ENCODE measurements at regions not wholly inside any gene's neighbourhood (a gene's known extent, or its start where the extent isn't known, plus 50 kb on each side); places are given as distances from the start of the nearest gene placed in this dataset.
A peak's percentile ranks its signal among the peaks of the same experiment; 100 is the strongest.

DNA sequence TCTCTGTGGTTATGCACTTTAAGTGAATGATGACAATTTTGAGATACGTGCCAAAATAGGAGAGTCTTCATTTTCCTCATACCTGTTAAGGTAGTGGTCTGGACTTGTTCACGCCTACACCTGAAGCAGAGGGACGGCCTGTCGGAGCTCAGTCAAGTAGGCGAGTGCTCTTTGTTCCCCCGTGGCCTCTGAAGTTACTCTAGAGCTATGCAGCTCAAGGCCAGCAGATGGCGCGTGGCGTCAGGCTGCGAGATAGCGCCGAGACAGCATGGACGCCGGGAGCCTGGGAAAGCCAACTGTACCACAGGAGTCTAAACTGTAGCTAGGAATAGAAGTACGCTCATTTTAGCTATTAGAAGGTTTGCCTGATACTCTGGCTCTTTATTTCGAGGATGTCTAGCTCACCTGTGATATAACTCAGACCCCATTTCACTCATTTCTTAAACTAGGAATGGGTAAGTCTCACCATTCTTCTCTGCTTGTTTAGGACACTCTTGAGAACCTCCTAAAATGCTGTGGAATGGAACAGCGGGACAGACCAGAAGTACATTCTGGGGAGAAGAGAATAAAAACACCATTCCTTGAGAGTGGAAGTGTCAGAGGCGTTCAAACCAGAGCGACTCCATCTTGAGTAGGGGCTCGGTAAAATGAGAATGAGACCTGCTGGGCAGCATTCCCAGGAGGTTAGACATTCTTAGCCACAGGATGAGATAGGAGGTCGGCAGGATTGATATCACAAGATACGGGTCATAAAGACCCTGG lies 267.4 kb upstream of the HMGA2 start:
- H3K9me1 ChIP-seq (ENCODE audit: control insufficient read depth, insufficient read depth, low read length), result no peaks in the 10 kb centered on the region
- no peaks in the 10 kb centered on the region for H3K27me3 ChIP-seq (ENCODE audit: control insufficient read depth in 2 of 2, insufficient read depth in 2 of 2, low read length in 2 of 2)
- in situ Hi-C loops (cut with MboI) (no loop called here), intact Hi-C loops (cut with micrococcal nuclease) (loop anchor here (2.0 to 5.0 kb wide), 4 partner anchors 45 to 530 kb away; no protein-coding TSS in a partner anchor)
- WGBS (ENCODE audit: insufficient coverage, low coverage, missing lambda C conversion rate), result 5% methylated on average over 22 of the region's 22 CpGs
- H2AFZ ChIP-seq (ENCODE audit: low read depth, low read length), result peak overlapping the region; percentile 85
- peak; percentile 89 for FAIRE-seq
- peaks cover 0 to 7% of the 10 kb centered on the region in 2 experiments; a peak in 2 of 5 replicates for H3K4me1 ChIP-seq (replicated peaks in 1 of 2; ENCODE audit: control insufficient read depth in 2 of 2, insufficient read depth in 2 of 2, low read length in 2 of 2)
- peak; percentile 69 to 83 (median 76) for DNase-seq (ENCODE audit: extremely low read depth in 1 of 4, low spot score in 3 of 4)
- ChIA-PET POLR2A (no interaction called here), CTCF (ENCODE audit: low intra/inter-chr PET ratio) (interaction anchor here (1.2 to 1.4 kb wide), 2 partner anchors 531 to 551 kb away, joined by 4 to 6 read pairs; no protein-coding TSS in a partner anchor)
- peak; percentile 100 for ATAC-seq
- no TSS peak for BruUV-seq (replicated peaks)
- H3K9me3 ChIP-seq (replicated peaks; ENCODE audit: control insufficient read depth, insufficient read depth, low read depth, low read length), result no peaks in the 10 kb centered on the region
- no peak overlapping the region for H3K27ac ChIP-seq (ENCODE audit: extremely low read depth, low read depth, low read length)
- H3K36me3 ChIP-seq (ENCODE audit: control insufficient read depth, insufficient read depth, low read length), result no peaks in the 10 kb centered on the region
- H3K79me2 ChIP-seq (ENCODE audit: control insufficient read depth, insufficient read depth, low read length), result no peaks in the 10 kb centered on the region
- no peaks in the 10 kb centered on the region for H4K20me1 ChIP-seq (replicated peaks; ENCODE audit: control insufficient read depth, insufficient read depth, low read length)
- no peak overlapping the region for H3K4me3 ChIP-seq
- H3K4me2 ChIP-seq (ENCODE audit: insufficient read depth, low read length), result peak overlapping the region; percentile 34
- no peak overlapping the region for H3K9ac ChIP-seq (ENCODE audit: insufficient read depth in 1 of 2, low read depth in 2 of 2, low read length in 2 of 2)
- TF ChIP-seq, protein P1, sequence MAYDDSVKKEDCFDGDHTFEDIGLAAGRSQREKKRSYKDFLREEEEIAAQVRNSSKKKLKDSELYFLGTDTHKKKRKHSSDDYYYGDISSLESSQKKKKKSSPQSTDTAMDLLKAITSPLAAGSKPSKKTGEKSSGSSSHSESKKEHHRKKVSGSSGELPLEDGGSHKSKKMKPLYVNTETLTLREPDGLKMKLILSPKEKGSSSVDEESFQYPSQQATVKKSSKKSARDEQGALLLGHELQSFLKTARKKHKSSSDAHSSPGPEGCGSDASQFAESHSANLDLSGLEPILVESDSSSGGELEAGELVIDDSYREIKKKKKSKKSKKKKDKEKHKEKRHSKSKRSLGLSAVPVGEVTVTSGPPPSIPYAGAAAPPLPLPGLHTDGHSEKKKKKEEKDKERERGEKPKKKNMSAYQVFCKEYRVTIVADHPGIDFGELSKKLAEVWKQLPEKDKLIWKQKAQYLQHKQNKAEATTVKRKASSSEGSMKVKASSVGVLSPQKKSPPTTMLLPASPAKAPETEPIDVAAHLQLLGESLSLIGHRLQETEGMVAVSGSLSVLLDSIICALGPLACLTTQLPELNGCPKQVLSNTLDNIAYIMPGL (CRISPR knock-in tag; IDR thresholded peaks at IDR 0.05), result no peak
- 0 out of 2 replicates have a peak, but pooled peaks have one; percentile 46 for TF ChIP-seq ZNF76 (CRISPR knock-in tag; IDR thresholded peaks at IDR 0.05; ENCODE audit: borderline replicate concordance)
- peak; percentile 51; the same call in 1 of the 2 replicates for TF ChIP-seq CREM (IDR thresholded peaks at IDR 0.05; ENCODE audit: low read depth)
- TF ChIP-seq, protein P2, sequence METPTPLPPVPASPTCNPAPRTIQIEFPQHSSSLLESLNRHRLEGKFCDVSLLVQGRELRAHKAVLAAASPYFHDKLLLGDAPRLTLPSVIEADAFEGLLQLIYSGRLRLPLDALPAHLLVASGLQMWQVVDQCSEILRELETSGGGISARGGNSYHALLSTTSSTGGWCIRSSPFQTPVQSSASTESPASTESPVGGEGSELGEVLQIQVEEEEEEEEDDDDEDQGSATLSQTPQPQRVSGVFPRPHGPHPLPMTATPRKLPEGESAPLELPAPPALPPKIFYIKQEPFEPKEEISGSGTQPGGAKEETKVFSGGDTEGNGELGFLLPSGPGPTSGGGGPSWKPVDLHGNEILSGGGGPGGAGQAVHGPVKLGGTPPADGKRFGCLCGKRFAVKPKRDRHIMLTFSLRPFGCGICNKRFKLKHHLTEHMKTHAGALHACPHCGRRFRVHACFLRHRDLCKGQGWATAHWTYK (CRISPR knock-in tag; IDR thresholded peaks at IDR 0.05), result 0 out of 2 replicates have a peak, but pooled peaks have one; percentile 21
- TF ChIP-seq MCM5 (IDR thresholded peaks at IDR 0.05; ENCODE audit: low read depth), result no peak
- 0 out of 2 replicates have a peak, but pooled peaks have one; percentile 59 for TF ChIP-seq ERF (CRISPR knock-in tag; IDR thresholded peaks at IDR 0.05)
- TF ChIP-seq, protein P3, sequence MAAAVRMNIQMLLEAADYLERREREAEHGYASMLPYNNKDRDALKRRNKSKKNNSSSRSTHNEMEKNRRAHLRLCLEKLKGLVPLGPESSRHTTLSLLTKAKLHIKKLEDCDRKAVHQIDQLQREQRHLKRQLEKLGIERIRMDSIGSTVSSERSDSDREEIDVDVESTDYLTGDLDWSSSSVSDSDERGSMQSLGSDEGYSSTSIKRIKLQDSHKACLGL (CRISPR knock-in tag; IDR thresholded peaks at IDR 0.05; ENCODE audit: borderline replicate concordance, poor library complexity, severe bottlenecking), result no peak
- TF ChIP-seq MTF1 (CRISPR knock-in tag; IDR thresholded peaks at IDR 0.05; ENCODE audit: borderline replicate concordance), result no peak
- TF ChIP-seq HSF4 (CRISPR knock-in tag; IDR thresholded peaks at IDR 0.05; ENCODE audit: borderline replicate concordance), result no peak
- no peak for TF ChIP-seq MYC (IDR thresholded peaks at IDR 0.05; ENCODE audit: low read depth, low read length)
- TF ChIP-seq MYC (CRISPR knock-in tag; IDR thresholded peaks at IDR 0.05; ENCODE audit: borderline replicate concordance, low read depth), result no peak
- TF ChIP-seq RBM34 (IDR thresholded peaks at IDR 0.05; ENCODE audit: borderline replicate concordance, insufficient read depth, low read length), result no peak
- no peak for TF ChIP-seq BRD9 (IDR thresholded peaks at IDR 0.05; ENCODE audit: low read depth, partially characterized antibody)
- TF ChIP-seq, protein P4, sequence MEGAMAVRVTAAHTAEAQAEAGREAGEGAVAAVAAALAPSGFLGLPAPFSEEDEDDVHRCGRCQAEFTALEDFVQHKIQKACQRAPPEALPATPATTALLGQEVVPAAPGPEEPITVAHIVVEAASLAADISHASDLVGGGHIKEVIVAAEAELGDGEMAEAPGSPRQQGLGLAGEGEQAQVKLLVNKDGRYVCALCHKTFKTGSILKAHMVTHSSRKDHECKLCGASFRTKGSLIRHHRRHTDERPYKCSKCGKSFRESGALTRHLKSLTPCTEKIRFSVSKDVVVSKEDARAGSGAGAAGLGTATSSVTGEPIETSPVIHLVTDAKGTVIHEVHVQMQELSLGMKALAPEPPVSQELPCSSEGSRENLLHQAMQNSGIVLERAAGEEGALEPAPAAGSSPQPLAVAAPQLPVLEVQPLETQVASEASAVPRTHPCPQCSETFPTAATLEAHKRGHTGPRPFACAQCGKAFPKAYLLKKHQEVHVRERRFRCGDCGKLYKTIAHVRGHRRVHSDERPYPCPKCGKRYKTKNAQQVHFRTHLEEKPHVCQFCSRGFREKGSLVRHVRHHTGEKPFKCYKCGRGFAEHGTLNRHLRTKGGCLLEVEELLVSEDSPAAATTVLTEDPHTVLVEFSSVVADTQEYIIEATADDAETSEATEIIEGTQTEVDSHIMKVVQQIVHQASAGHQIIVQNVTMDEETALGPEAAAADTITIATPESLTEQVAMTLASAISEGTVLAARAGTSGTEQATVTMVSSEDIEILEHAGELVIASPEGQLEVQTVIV (CRISPR knock-in tag; IDR thresholded peaks at IDR 0.05; ENCODE audit: borderline replicate concordance), result no peak
